Karpas-422 (cell line): ENCODE measurements at regions not wholly inside any gene's neighbourhood (a gene's known extent, or its start where the extent isn't known, plus 50 kb on each side); places are given as distances from the start of the nearest gene placed in this dataset.
A peak's percentile ranks its signal among the peaks of the same experiment; 100 is the strongest.

ENCODE experiments used
- DNase-seq: peaks from one replicate; pipeline ENCODE4 v3.0.0-alpha.2; 2015
- H2AFZ ChIP-seq: fragments of 200-600 bp; sonication (generic); 2 replicates; pipeline ENCODE4 v1.6.1; 2014; ENCODE audit warnings: antibody characterized with exemption, low read length, mixed read lengths
- H3K27ac ChIP-seq: fragments of 200-600 bp; sonication (generic); 2 replicates; pipeline ENCODE4 v1.5.1; 2014; ENCODE audit warnings: mild to moderate bottlenecking, low read length, moderate library complexity
- H3K27me3 ChIP-seq: fragments of 200-600 bp; sonication (generic); 2 replicates; pipeline ENCODE4 v1.6.1; 2014; ENCODE audit warnings: low read length, mixed read lengths
- H3K36me3 ChIP-seq: fragments of 200-600 bp; sonication (generic); 2 replicates; pipeline ENCODE4 v1.6.1; 2014; ENCODE audit warnings: low read length, mixed read lengths; ENCODE audit not compliant: insufficient read depth
- H3K4me1 ChIP-seq: fragments of 200-600 bp; sonication (generic); 2 replicates; pipeline ENCODE4 v1.6.1; 2014; ENCODE audit warnings: mild to moderate bottlenecking, low read length, mixed read lengths
- H3K4me2 ChIP-seq: fragments of 200-600 bp; sonication (generic); 2 replicates; pipeline ENCODE4 v1.6.1; 2014; ENCODE audit warnings: low read length, low read depth, mild to moderate bottlenecking; ENCODE audit not compliant: poor library complexity, severe bottlenecking
- H3K4me3 ChIP-seq: fragments of 200-600 bp; sonication (generic); 2 replicates; pipeline ENCODE4 v1.5.1; 2014; ENCODE audit warnings: mild to moderate bottlenecking, antibody characterized with exemption, low read length, mixed read lengths
- H3K79me2 ChIP-seq: fragments of 200-600 bp; sonication (generic); 2 replicates; pipeline ENCODE4 v1.6.1; 2014; ENCODE audit warnings: mild to moderate bottlenecking, low read length, mixed read lengths
- H3K9ac ChIP-seq: fragments of 200-600 bp; sonication (generic); 2 replicates; pipeline ENCODE4 v1.6.0; 2014; ENCODE audit warnings: low read length
- H3K9me2 ChIP-seq: fragments of 200-600 bp; sonication (generic), shearing (Covaris generic); replicated peaks from 2 replicates; pipeline ENCODE4 v1.6.0; 2014; ENCODE audit warnings: mild to moderate bottlenecking, low read length, moderate library complexity; ENCODE audit not compliant: insufficient read depth
- H3K9me3 ChIP-seq: fragments of 300-700, 200-600 bp; sonication (generic); 2 replicates; pipeline ENCODE4 v1.6.1; 2014; ENCODE audit warnings: low read length, mixed read lengths
- H4K20me1 ChIP-seq: fragments of 200-600 bp; sonication (generic); 2 replicates; pipeline ENCODE4 v1.6.1; 2014; ENCODE audit warnings: mild to moderate bottlenecking, antibody characterized with exemption, low read length, low read depth; ENCODE audit not compliant: insufficient read depth

- H3K9ac ChIP-seq, result no peak overlapping the region
- H3K27me3 ChIP-seq, result peaks cover 2% of the 10 kb centered on the region; the same call in 1 of the 2 replicates
- H4K20me1 ChIP-seq, result no peaks in the 10 kb centered on the region
- H3K4me3 ChIP-seq, result no peak overlapping the region
- no peaks in the 10 kb centered on the region for H3K36me3 ChIP-seq
- no peak overlapping the region for H2AFZ ChIP-seq
- H3K27ac ChIP-seq, result no peak overlapping the region
- H3K4me1 ChIP-seq, result peaks cover 17% of the 10 kb centered on the region
- DNase-seq, result no peak
- no peaks in the 10 kb centered on the region for H3K9me3 ChIP-seq
- H3K9me2 ChIP-seq, result no peaks in the 10 kb centered on the region
- peak overlapping the region; percentile 17 for H3K4me2 ChIP-seq
- no peaks in the 10 kb centered on the region for H3K79me2 ChIP-seq
These were observed 351.9 kb downstream of the FOXA2 start for GRCh38 chr20:22232473-22232872.

DNA sequence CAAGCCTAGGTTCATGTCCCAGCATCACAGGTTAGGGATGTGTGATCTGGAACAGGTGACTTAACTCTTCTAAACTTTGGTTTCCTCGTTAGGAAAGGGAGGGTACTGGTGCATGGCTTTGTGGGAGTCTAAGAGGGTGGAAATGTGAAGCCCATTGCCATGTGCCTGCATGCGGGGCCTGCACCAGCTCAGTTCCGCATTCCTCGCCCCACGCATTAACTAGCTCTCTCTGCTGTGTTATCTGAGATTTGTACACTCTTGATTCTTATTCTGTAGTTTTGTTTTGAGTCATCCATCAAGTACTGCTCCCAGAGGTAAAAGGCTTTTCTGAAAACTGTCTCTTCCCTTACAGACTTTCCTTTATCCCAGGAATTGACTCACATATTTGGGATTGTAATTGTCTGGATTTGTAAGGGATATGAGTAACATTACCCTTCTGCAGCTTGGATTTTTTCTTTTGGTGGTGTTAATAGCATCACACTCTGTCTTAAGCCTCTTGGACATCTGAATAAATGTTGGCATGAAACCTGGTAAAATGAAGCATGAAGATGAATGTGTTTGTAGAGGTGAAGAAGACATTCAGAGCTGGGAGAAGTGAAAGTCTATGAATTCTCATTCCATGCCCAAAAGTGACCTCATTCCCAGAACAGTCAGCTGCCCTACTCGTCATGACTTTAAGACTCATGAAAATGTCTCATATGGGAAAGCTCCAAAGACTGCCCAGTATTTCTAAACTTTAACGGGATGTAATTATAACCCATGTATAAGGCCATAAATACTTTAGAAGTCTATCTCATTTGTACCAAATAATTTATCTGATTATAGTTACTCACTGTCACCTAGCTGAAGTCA, 357.3 kb downstream of the FOXA2 start:
- Histone ChIP-seq H3K4me1 (peaks cover 6% of the 10 kb centered on the region), H3K36me3 (no peaks in the 10 kb centered on the region), H3K9me3 (no peaks in the 10 kb centered on the region), H3K4me3 (no peak overlapping the region), H3K9ac (no peak overlapping the region), H3K27ac (no peak overlapping the region), H4K20me1 (no peaks in the 10 kb centered on the region), H3K27me3 (peaks cover 2% of the 10 kb centered on the region; the same call in 1 of the 2 replicates), H3K4me2 (no peak overlapping the region), H3K79me2 (no peaks in the 10 kb centered on the region), H2AFZ (no peak overlapping the region), H3K9me2 (no peaks in the 10 kb centered on the region)
- DNase-seq, result no peak

DNA sequence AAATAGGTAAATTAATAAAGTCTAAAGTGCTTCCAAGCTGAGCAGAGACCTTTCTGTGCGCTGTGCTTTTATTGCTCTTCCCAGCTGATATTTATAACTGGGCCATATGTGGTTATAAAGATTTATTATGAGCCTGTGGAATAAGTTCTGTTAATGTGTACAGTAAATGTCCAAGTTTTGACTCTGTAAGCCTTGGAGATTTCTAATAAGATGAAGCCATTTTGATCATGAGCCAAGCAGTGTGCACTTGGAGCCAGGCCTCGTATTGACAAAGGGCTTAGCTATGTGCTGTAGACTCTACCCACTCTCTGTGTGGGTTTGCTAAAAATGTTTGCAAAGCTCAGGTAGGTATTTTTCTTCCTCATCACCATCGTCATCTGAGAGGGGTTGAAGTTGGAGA, 361.1 kb downstream of the FOXA2 start:
- no peak for DNase-seq
- H4K20me1 ChIP-seq, result no peaks in the 10 kb centered on the region
- H3K4me3 ChIP-seq, result no peak overlapping the region
- H3K4me1 ChIP-seq, result no peaks in the 10 kb centered on the region
- H3K9me2 ChIP-seq, result no peaks in the 10 kb centered on the region
- no peak overlapping the region for H2AFZ ChIP-seq
- no peaks in the 10 kb centered on the region for H3K9me3 ChIP-seq
- H3K27me3 ChIP-seq, result 0 out of 2 replicates have a peak, but pooled peaks cover 2% of the 10 kb centered on the region
- no peaks in the 10 kb centered on the region for H3K79me2 ChIP-seq
- H3K4me2 ChIP-seq, result no peak overlapping the region
- H3K36me3 ChIP-seq, result no peaks in the 10 kb centered on the region
- H3K27ac ChIP-seq, result no peak overlapping the region
- H3K9ac ChIP-seq, result no peak overlapping the region

DNA sequence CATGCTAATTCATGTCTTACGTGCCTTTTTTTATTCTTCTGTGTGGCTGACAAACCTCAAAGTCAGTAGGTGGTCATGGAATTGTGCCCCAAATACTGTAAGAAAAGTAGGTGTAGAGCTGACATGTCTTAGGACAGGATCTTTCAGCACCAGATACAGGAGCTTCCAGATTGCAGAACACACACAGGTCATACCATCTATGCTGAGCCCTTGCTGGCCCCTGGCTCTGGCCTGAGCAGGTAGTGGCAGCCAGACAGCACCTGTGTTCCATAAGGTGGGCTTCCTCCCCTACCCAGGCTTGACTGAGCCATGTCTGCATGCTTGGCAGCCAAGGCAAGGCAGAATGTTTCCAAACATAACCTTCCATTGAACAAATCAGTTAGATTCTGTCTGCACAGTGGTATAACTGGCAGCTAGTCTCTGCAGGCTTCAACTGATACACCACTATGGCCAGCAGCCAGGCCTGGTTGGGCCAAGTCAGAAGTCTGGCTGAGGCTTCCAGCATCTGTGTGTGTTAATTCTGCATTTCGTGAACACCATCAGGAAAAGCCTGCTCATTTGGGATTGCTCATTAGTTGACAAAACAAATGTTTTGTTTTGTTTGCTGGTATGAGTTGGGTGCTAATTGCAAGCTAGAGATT, 366.5 kb downstream of the FOXA2 start:
- no peaks in the 10 kb centered on the region for H3K9me3 ChIP-seq
- no peaks in the 10 kb centered on the region for H3K79me2 ChIP-seq
- peaks cover 4% of the 10 kb centered on the region; the same call in 1 of the 2 replicates for H3K27me3 ChIP-seq
- no peak overlapping the region for H3K4me3 ChIP-seq
- DNase-seq, result no peak
- no peak overlapping the region for H2AFZ ChIP-seq
- no peak overlapping the region for H3K9ac ChIP-seq
- H3K27ac ChIP-seq, result no peak overlapping the region
- H3K36me3 ChIP-seq, result no peaks in the 10 kb centered on the region
- H3K4me2 ChIP-seq, result no peak overlapping the region
- H3K9me2 ChIP-seq, result no peaks in the 10 kb centered on the region
- peaks cover 29% of the 10 kb centered on the region for H3K4me1 ChIP-seq
- no peaks in the 10 kb centered on the region; the same call in 1 of the 2 replicates for H4K20me1 ChIP-seq

DNA sequence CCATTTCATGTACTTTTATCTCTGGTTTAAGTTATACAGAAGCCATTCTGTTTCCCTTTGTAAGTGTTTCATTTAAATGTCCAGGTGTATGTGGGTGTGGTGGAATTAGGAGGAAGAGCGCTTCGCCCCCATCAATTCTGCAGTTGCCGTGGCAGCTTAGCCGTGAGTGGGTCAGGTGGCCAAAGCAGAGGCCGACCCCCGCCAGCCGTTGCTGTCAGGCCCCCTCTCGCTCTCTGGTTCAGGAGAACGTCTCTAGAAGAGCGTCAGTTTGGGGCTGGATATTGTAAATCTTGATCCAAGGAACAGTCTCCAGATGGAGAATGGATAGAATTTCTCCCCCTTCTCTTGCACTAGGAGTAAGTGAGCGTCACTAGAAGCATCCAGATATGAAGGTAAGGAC, 367.4 kb downstream of the FOXA2 start:
- Histone ChIP-seq H3K27ac (no peak overlapping the region), H3K79me2 (no peaks in the 10 kb centered on the region), H3K27me3 (peaks cover 4% of the 10 kb centered on the region; the same call in 1 of the 2 replicates), H3K4me2 (no peak overlapping the region), H3K4me3 (no peak overlapping the region), H3K9ac (no peak overlapping the region), H3K36me3 (no peaks in the 10 kb centered on the region), H4K20me1 (no peaks in the 10 kb centered on the region; the same call in 1 of the 2 replicates), H3K4me1 (peaks cover 29% of the 10 kb centered on the region), H3K9me2 (no peaks in the 10 kb centered on the region), H3K9me3 (no peaks in the 10 kb centered on the region), H2AFZ (no peak overlapping the region)
- no peak for DNase-seq

- peak; percentile 65 for DNase-seq
- no peaks in the 10 kb centered on the region for H3K79me2 ChIP-seq
- H3K4me2 ChIP-seq, result peak overlapping the region; percentile 61
- no peaks in the 10 kb centered on the region for H3K9me3 ChIP-seq
- no peak overlapping the region for H3K27ac ChIP-seq
- H3K9ac ChIP-seq, result no peak overlapping the region
- H3K27me3 ChIP-seq, result peaks cover 4% of the 10 kb centered on the region; the same call in 1 of the 2 replicates
- H2AFZ ChIP-seq, result no peak overlapping the region
- peak overlapping the region; percentile 3; the same call in 1 of the 2 replicates for H3K4me3 ChIP-seq
- H4K20me1 ChIP-seq, result no peaks in the 10 kb centered on the region; the same call in 1 of the 2 replicates
- H3K4me1 ChIP-seq, result peaks cover 29% of the 10 kb centered on the region
- no peaks in the 10 kb centered on the region for H3K9me2 ChIP-seq
- H3K36me3 ChIP-seq, result no peaks in the 10 kb centered on the region
These were observed 370.1 kb downstream of the FOXA2 start for GRCh38 chr20:22214296-22214695.

DNA sequence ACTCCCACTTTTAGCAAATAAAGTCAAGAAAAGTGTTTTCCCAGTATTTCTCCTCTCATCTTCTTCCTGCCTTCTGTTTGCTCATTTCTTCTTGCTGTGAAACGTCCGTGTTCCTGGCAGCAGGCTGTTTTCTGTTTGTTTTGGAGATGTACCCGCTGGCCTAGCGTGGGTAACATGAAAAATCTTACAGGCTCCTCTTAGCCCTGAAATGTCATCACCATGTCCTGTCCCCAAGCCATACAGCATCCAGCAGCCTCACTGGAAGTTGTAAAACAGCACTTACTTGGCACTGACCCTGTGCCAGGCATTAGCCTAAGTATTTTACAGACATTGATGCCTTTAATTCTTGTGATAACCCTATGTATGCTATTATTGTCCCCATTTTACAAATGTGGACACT, 371.1 kb downstream of the FOXA2 start:
- Histone ChIP-seq H3K4me1 (peaks cover 29% of the 10 kb centered on the region), H3K9me3 (no peaks in the 10 kb centered on the region), H3K27me3 (peaks cover 4% of the 10 kb centered on the region; the same call in 1 of the 2 replicates), H3K4me3 (no peak overlapping the region), H3K9me2 (no peaks in the 10 kb centered on the region), H3K4me2 (peak overlapping the region; percentile 61), H3K27ac (no peak overlapping the region), H3K9ac (no peak overlapping the region), H4K20me1 (no peaks in the 10 kb centered on the region; the same call in 1 of the 2 replicates), H2AFZ (no peak overlapping the region), H3K79me2 (no peaks in the 10 kb centered on the region), H3K36me3 (no peaks in the 10 kb centered on the region)
- DNase-seq, result no peak

- Histone ChIP-seq H3K4me3 (no peak overlapping the region), H3K4me2 (no peak overlapping the region), H3K79me2 (no peaks in the 10 kb centered on the region), H3K27ac (no peak overlapping the region), H3K36me3 (no peaks in the 10 kb centered on the region), H4K20me1 (no peaks in the 10 kb centered on the region), H3K27me3 (no peaks in the 10 kb centered on the region), H3K9ac (no peak overlapping the region), H3K9me3 (no peaks in the 10 kb centered on the region), H2AFZ (no peak overlapping the region), H3K9me2 (no peaks in the 10 kb centered on the region), H3K4me1 (no peaks in the 10 kb centered on the region)
- DNase-seq, result peak; percentile 54
These were observed 377.1 kb downstream of the FOXA2 start for GRCh38 chr20:22207280-22207679.
